Fibroblast of skin of back (primary cell): ENCODE measurements at regions not wholly inside any gene's neighbourhood (a gene's known extent, or its start where the extent isn't known, plus 50 kb on each side); places are given as distances from the start of the nearest gene placed in this dataset.
"Not testable (repeated sequence)": the region's sequence is repeated elsewhere in the genome, so short reads cannot be mapped to it uniquely, and the experiment has no call there.

Experiments
- DNase-seq: peaks from one replicate; pipeline ENCODE4 v3.0.0-alpha.2; 2013

GRCh38 chr3:174460831-174461230 lies 398.3 kb upstream of the NAALADL2 start:
- no peak for DNase-seq

GRCh38 chr3:174462916-174463315 lies 396.2 kb upstream of the NAALADL2 start:
- DNase-seq: no peak

DNA sequence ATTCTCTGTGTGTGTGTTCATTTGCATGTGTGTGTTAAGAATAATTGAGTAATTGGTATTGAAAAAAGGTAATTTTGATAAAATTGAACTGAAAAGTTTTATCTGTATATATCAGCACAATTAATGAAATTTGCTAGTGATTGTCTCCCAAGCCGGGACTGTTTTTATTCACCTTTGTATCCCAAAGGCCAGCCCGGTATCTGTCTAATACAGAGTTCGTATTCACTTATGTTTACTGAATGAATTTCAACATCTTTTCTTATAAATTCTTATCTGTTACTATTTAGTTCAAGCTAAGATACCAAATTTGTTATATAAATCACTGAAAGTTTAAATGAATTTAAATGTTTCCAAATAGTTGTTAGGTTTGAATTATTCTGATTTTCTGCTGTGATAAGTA lies 394.0 kb upstream of the NAALADL2 start:
- DNase-seq: no peak

DNA sequence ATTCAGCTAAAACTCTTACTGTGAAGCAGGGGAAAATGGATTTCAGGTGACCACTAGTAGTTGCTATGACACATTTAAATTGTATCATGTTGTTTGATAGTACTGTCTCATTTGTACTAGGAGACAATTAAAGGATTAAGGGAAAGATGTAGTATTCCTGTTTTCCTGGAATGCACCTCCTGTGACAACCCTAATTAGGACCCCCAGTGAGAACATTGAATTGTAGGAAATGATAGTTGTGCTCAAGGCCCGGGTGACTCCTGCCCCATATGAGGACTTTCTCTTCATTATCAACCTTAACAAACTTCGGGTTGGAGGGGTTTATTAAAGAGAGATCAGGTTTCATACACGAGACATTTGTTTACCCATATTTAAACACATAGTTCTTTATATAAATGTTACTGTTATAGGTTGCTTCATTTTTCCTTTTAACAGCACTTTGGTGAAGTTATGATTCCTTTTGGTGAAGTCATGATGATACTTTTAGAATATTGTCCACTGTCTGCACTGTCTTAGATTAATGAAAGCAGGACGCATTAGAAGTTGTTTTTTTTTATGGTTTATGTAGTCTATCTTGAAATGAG lies 392.6 kb upstream of the NAALADL2 start:
- no peak for DNase-seq

- no peak for DNase-seq
These were observed 381.6 kb upstream of the NAALADL2 start for GRCh38 chr3:174477491-174477890.

GRCh38 chr3:174480767-174481166 lies 378.4 kb upstream of the NAALADL2 start:
- DNase-seq: no peak

GRCh38 chr3:174482541-174482940 lies 376.6 kb upstream of the NAALADL2 start:
- DNase-seq: no peak

DNA sequence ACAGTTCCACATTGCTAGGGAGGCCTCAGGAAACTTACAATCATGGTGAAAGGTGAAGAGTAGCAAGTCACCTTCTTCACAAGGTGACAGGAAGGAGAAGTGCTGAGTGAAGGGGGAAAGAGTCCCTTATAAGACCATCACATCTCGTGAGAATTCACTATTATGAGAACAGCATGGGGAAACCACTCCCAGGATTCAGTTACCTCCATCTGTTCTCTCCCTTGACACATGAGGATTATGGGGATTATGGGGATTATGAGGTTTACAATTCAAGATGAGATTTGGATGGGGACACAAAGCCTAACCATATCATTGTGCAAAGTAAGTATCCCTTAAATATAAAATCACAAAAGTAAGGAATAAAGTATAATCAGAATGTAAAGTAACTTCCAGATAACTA lies 375.9 kb upstream of the NAALADL2 start:
- DNase-seq: no peak

GRCh38 chr3:174483856-174484255 lies 375.3 kb upstream of the NAALADL2 start:
- DNase-seq: not testable (repeated sequence)

- DNase-seq: no peak
These were observed 370.6 kb upstream of the NAALADL2 start for GRCh38 chr3:174488527-174488926.

GRCh38 chr3:174495311-174495710 lies 363.8 kb upstream of the NAALADL2 start:
- peak; percentile 28 for DNase-seq

DNA sequence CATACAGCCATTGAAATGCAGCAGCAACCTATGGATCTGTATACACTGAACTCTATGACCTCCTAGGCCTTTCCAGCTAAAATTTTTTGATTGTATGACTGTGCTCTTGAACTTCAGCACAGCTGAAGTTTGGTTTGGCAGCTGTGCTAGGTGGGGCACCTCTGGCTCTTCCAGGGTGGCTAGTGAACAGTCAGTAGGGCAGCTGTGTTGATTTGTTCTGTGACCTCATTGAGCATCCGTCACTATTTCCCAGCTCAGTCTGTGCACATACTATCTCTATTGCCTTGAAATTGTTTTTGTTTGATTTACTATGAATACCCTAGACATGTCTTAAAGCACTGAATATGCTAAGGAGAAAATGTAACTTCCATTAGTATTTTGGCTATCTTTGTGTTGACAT lies 363.2 kb upstream of the NAALADL2 start:
- peak; percentile 51 for DNase-seq

- peak; percentile 54 for DNase-seq
These were observed 360.5 kb upstream of the NAALADL2 start for GRCh38 chr3:174498638-174499037.

DNA sequence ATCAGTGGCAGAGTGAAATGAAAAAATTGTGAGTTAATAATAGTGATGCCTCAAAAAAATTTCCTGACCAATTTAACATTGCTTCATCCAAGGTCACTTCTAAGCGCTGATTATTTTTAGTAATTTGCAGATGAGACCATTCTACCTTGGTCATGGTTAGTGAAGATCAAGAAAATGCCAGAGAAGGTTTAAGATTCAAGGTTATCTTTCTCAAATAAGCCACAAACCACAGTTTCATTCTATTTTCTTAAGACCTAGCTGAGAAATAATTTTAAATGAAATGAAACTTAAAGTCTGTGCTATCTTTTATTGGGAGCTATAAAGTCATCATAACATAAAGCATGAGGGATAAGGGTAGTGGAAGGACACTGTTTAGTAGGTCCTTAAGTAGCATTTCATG lies 353.9 kb upstream of the NAALADL2 start:
- no peak for DNase-seq

- no peak for DNase-seq
These were observed 334.9 kb upstream of the NAALADL2 start for GRCh38 chr3:174524203-174524602.

GRCh38 chr3:174529298-174529697 lies 329.8 kb upstream of the NAALADL2 start:
- DNase-seq: no peak

GRCh38 chr3:174531262-174531982 lies 327.7 kb upstream of the NAALADL2 start:
- no peak for DNase-seq

GRCh38 chr3:174532216-174532615 lies 326.9 kb upstream of the NAALADL2 start:
- DNase-seq: no peak

DNA sequence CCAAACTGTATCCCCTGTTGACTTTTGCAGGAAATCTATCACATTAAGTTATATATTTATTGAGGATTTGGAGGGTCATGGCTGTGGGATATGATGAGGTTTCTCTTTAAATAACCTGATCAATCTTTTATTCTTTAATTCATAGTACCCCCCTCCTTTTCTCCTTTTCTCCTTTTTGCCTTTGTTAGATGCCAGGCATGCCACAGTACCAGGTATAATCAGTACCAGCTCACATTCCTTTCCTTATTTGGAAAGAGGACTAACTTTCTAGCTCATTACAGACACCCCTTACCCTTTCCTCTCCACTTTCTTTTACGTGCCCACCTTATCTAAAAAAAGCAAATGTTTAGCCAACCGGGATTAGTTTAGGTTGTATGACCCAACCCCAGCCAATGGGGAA lies 326.4 kb upstream of the NAALADL2 start:
- DNase-seq: no peak

DNA sequence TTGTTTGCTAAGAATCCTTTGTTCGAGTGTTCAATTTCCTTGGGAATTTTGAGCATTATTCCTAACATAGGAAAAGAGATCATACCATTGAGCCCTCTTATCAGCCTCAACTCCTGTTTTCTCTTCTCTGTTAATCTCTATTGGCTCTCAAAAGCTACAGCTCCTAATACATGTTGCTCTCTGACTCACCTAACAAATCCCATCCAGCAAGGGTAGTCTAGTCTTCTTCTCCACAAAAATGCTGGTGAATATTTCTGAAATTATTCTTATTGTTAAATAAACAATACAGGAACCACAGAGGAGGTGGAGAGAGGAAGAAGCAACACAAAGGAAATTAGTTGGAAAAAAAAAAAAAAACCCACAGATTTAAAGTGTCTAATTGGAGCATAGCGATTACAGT lies 325.8 kb upstream of the NAALADL2 start:
- DNase-seq: peak; percentile 90

- DNase-seq: no peak
These were observed 322.8 kb upstream of the NAALADL2 start for GRCh38 chr3:174536319-174536718.

DNA sequence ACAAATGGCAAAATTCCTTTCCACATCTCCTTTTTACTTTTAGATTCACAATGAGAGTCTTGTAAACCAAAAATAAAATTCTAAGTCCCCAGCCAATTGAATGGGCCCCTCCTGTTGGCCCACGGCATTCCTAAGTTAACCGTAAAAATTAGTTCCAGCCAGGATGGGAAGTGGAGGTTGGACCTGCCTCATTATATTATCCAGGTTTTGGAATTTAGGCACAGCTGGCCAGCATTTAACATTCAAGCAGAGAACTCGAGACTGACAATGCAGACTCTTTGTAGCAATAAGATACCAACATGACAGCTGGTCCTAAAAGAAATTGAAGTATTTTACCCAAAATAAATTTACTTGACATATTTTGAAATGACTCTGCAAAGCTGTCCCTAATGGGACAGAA lies 321.0 kb upstream of the NAALADL2 start:
- no peak for DNase-seq

DNA sequence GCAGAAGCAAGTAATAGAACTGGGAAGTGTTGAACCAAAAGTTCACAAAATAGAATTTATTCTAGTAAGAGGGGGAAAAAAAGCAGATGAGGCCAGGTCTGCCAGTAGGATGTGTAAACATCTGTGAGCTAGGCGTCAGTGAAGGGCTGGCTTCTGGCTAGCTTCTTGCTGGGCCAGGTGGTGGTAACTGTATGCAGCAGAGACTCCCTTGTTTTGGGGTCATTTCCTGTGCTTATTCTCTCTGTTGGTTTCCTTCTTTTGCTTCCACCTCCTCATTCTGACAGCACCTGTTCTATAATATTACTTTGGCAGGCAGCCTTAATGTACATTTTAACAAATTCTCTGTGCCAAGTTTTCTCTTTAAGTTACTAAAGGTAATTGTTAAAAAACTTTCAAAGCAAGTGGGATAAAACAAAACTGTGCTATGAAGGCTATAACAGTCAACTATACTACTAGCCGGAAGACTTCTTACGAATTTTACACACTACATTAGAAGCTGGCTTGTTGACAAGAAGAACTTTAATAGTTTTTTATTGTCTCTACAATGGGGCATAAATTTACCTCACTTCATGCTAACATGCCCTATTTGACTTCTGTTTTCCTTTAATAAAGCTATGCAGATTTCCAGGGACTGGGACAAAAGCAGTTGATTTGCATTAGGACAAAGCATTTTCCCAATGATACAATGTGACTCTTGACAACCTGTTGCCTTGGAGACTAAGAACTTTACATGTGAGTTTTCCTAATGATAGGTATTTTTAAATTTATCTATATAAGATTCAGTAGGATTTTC lies 318.8 kb upstream of the NAALADL2 start:
- DNase-seq: no peak
